HEK293 (cell line): ENCODE measurements at regions not wholly inside any gene's neighbourhood (a gene's known extent, or its start where the extent isn't known, plus 50 kb on each side); places are given as distances from the start of the nearest gene placed in this dataset.

Experiments
- CTCF ChIA-PET: fragments of 350-600 bp; formaldehyde crosslinking; extraction: SDS; loops from one replicate; lab custom pipeline; 2021; ENCODE audit warnings: antibody characterized with exemption; lab: Yijun Ruan, JAX
- POLR2A ChIA-PET: fragments of 300-600 bp; formaldehyde crosslinking; extraction: SDS; loops from one replicate; lab custom pipeline; 2020; ENCODE audit warnings: antibody characterized with exemption, inconsistent platforms; lab: Yijun Ruan, JAX
- H3K27ac ChIP-seq: fragments of 200-500 bp; sonication (Bioruptor generic); 2 replicates; pipeline ENCODE4 v1.5.1; 2014; ENCODE audit warnings: low read depth, low read length, control low read depth, inconsistent platforms; ENCODE audit errors: extremely low read depth
- H3K36me3 ChIP-seq, 2 experiments: fragments of 200-500 bp in 1 of 2; sonication (Bioruptor generic) in 1 of 2; 1 replicate in 1 of 2; 2 replicates in 1 of 2; pipeline ENCODE4 v1.5.1; 2014 to 2017; ENCODE audit warnings: inconsistent platforms in 2 of 2, low read length in 2 of 2; ENCODE audit not compliant: control insufficient read depth in 2 of 2, insufficient read depth in 1 of 2
- H3K4me1 ChIP-seq: fragments of 200-500 bp; sonication (Bioruptor generic); 2 replicates; pipeline ENCODE4 v1.5.1; 2014; ENCODE audit warnings: mild to moderate bottlenecking, low read length, inconsistent platforms; ENCODE audit not compliant: control insufficient read depth, insufficient read depth
- H3K4me3 ChIP-seq: 2 replicates; pipeline ENCODE4 v1.5.1; 2011; ENCODE audit warnings: low read depth, mild to moderate bottlenecking, control low read depth, low read length, moderate library complexity
- H3K9me3 ChIP-seq: fragments of 200-500 bp; sonication (Bioruptor generic); 2 replicates; pipeline ENCODE4 v1.5.1; 2014; ENCODE audit warnings: low read depth, low read length, inconsistent platforms; ENCODE audit not compliant: control insufficient read depth, insufficient read depth
- GLI4 ChIP-seq: fragments of 450-650 bp; formaldehyde crosslinking; IDR thresholded peaks from 2 replicates; pipeline ENCODE4 v1.5.1; 2016; ENCODE audit warnings: missing biosample characterization, missing genetic modification characterization
- MYNN ChIP-seq: fragments of 450-650 bp; formaldehyde crosslinking; IDR thresholded peaks from 2 replicates; pipeline ENCODE4 v1.5.1; 2016; ENCODE audit warnings: missing biosample characterization, missing genetic modification characterization, borderline replicate concordance
- OSR2 ChIP-seq: fragments of 450-650 bp; formaldehyde crosslinking; IDR thresholded peaks from 2 replicates; pipeline ENCODE4 v1.5.1; 2016; ENCODE audit warnings: missing biosample characterization, missing genetic modification characterization
- OVOL3 ChIP-seq: fragments of 450-650 bp; formaldehyde crosslinking; IDR thresholded peaks from 2 replicates; pipeline ENCODE4 v1.5.1; 2016; ENCODE audit warnings: missing biosample characterization, missing genetic modification characterization
- PRDM10 ChIP-seq: fragments of 450-650 bp; formaldehyde crosslinking; IDR thresholded peaks from 2 replicates; pipeline ENCODE4 v1.5.1; 2016; ENCODE audit warnings: missing biosample characterization, missing genetic modification characterization
- YY1 ChIP-seq: fragments of 450-650 bp; formaldehyde crosslinking; IDR thresholded peaks from 2 replicates; pipeline ENCODE4 v1.5.1; 2018; ENCODE audit warnings: missing biosample characterization, missing genetic modification characterization
- YY2 ChIP-seq: fragments of 450-650 bp; formaldehyde crosslinking; IDR thresholded peaks from 2 replicates; pipeline ENCODE4 v1.5.1; 2016; ENCODE audit warnings: missing biosample characterization, missing genetic modification characterization
- ZBTB26 ChIP-seq: fragments of 450-650 bp; formaldehyde crosslinking; optimal IDR thresholded peaks from 2 replicates; pipeline ENCODE3; 2016; ENCODE audit warnings: missing biosample characterization, mild to moderate bottlenecking, missing genetic modification characterization
- ZBTB8A ChIP-seq: fragments of 450-650 bp; formaldehyde crosslinking; IDR thresholded peaks from 2 replicates; pipeline ENCODE4 v1.5.1; 2016; ENCODE audit warnings: missing biosample characterization, missing genetic modification characterization
- ZFHX2 ChIP-seq: fragments of 450-650 bp; formaldehyde crosslinking; conservative IDR thresholded peaks from 2 replicates; pipeline ENCODE4 v1.5.1; 2016; ENCODE audit warnings: missing biosample characterization, missing genetic modification characterization
- ZIC2 ChIP-seq: fragments of 450-650 bp; formaldehyde crosslinking; IDR thresholded peaks from 2 replicates; pipeline ENCODE4 v1.5.1; 2016; ENCODE audit warnings: missing biosample characterization, missing genetic modification characterization
- ZNF10 ChIP-seq: fragments of 450-650 bp; formaldehyde crosslinking; IDR thresholded peaks from 2 replicates; pipeline ENCODE4 v1.5.1; 2017; ENCODE audit warnings: missing biosample characterization, missing genetic modification characterization
- ZNF114 ChIP-seq: fragments of 450-650 bp; formaldehyde crosslinking; IDR thresholded peaks from 2 replicates; pipeline ENCODE4 v1.5.0; 2017; ENCODE audit warnings: missing biosample characterization, missing genetic modification characterization
- ZNF2 ChIP-seq: fragments of 450-650 bp; formaldehyde crosslinking; IDR thresholded peaks from 2 replicates; pipeline ENCODE4 v1.5.1; 2016; ENCODE audit warnings: missing biosample characterization, missing genetic modification characterization
- ZNF26 ChIP-seq: fragments of 450-650 bp; formaldehyde crosslinking; IDR thresholded peaks from 2 replicates; pipeline ENCODE4 v1.5.1; 2016; ENCODE audit warnings: missing biosample characterization, missing genetic modification characterization
- ZNF37A ChIP-seq: fragments of 450-650 bp; IDR thresholded peaks from 2 replicates; pipeline ENCODE4 v1.5.1; 2018; ENCODE audit warnings: missing biosample characterization, missing genetic modification characterization
- ZNF391 ChIP-seq: fragments of 450-650 bp; formaldehyde crosslinking; IDR thresholded peaks from 2 replicates; pipeline ENCODE4 v1.5.1; 2016; ENCODE audit warnings: low read depth, missing biosample characterization, missing genetic modification characterization, borderline replicate concordance
- ZNF449 ChIP-seq: fragments of 450-650 bp; formaldehyde crosslinking; IDR thresholded peaks from 2 replicates; pipeline ENCODE4 v1.5.1; 2017; ENCODE audit warnings: missing biosample characterization, mild to moderate bottlenecking, missing genetic modification characterization, moderate library complexity
- ZNF48 ChIP-seq: fragments of 450-650 bp; formaldehyde crosslinking; IDR thresholded peaks from 2 replicates; pipeline ENCODE4 v1.5.1; 2016; ENCODE audit warnings: missing biosample characterization, missing genetic modification characterization
- ZNF513 ChIP-seq: fragments of 450-650 bp; IDR thresholded peaks from 2 replicates; pipeline ENCODE4 v1.5.1; 2018; ENCODE audit warnings: missing biosample characterization, missing genetic modification characterization
- ZNF645 ChIP-seq: fragments of 450-650 bp; formaldehyde crosslinking; IDR thresholded peaks from 2 replicates; pipeline ENCODE4; 2016; ENCODE audit warnings: missing biosample characterization, missing genetic modification characterization
- ZNF660 ChIP-seq: fragments of 450-650 bp; IDR thresholded peaks from 2 replicates; pipeline ENCODE4 v1.5.1; 2018; ENCODE audit warnings: missing biosample characterization, mild to moderate bottlenecking, missing genetic modification characterization
- ZNF792 ChIP-seq: fragments of 450-650 bp; formaldehyde crosslinking; IDR thresholded peaks from 2 replicates; pipeline ENCODE4 v1.5.1; 2016; ENCODE audit warnings: missing biosample characterization, missing genetic modification characterization
- ZSCAN30 ChIP-seq: fragments of 450-650 bp; IDR thresholded peaks from 2 replicates; pipeline ENCODE4 v1.5.1; 2018; ENCODE audit warnings: missing biosample characterization, mild to moderate bottlenecking, missing genetic modification characterization, moderate library complexity

- POLR2A ChIA-PET, result no interaction called here
- H3K4me1 ChIP-seq, result no peaks in the 10 kb centered on the region
- H3K27ac ChIP-seq, result no peak overlapping the region
- H3K9me3 ChIP-seq, result no peaks in the 10 kb centered on the region
- no peak overlapping the region for H3K4me3 ChIP-seq
- TF ChIP-seq YY1 (tag by site-specific recombination) (no peak), ZSCAN30 (tag by site-specific recombination) (no peak), ZNF449 (tag by site-specific recombination) (no peak), ZNF660 (no peak), PRDM10 (tag by site-specific recombination) (no peak), ZNF792 (tag by site-specific recombination) (no peak), MYNN (tag by site-specific recombination) (no peak), ZNF114 (tag by site-specific recombination) (no peak), ZNF2 (tag by site-specific recombination) (no peak), ZNF513 (tag by site-specific recombination) (no peak), ZNF37A (tag by site-specific recombination) (no peak), ZNF391 (tag by site-specific recombination) (no peak), ZNF48 (no peak), ZFHX2 (tag by site-specific recombination) (no peak), OVOL3 (tag by site-specific recombination) (no peak), ZNF10 (tag by site-specific recombination) (no peak), GLI4 (tag by site-specific recombination) (no peak), ZBTB26 (tag by site-specific recombination) (no peak)
- CTCF ChIA-PET, result interaction anchor here (0.9 to 2.0 kb wide), 2 partner anchors 59 to 100 kb away, joined by 3 to 7 read pairs; no protein-coding TSS in a partner anchor
- no peaks in the 10 kb centered on the region for H3K36me3 ChIP-seq
Measured at GRCh38 chr1:22216966-22217365, 74.1 kb upstream of the WNT4 start.

- no peak overlapping the region for H3K4me3 ChIP-seq
- no peaks in the 10 kb centered on the region for H3K36me3 ChIP-seq
- H3K9me3 ChIP-seq, result no peaks in the 10 kb centered on the region
- no peak overlapping the region for H3K27ac ChIP-seq
- H3K4me1 ChIP-seq, result no peaks in the 10 kb centered on the region
- POLR2A ChIA-PET, result no interaction called here
- CTCF ChIA-PET, result no interaction called here
- TF ChIP-seq ZNF645 (tag by site-specific recombination) (no peak), OSR2 (tag by site-specific recombination) (0 out of 2 replicates have a peak, but pooled peaks have one; percentile 23), ZIC2 (peak; percentile 76), GLI4 (tag by site-specific recombination) (no peak), ZBTB8A (tag by site-specific recombination) (peak; percentile 39; the same call in 1 of the 2 replicates), YY2 (tag by site-specific recombination) (no peak), ZNF26 (tag by site-specific recombination) (no peak)
Measured at GRCh38 chr1:22217811-22218460, 75.0 kb upstream of the WNT4 start.
